Umbilical cord (tissue), 1 donor: ENCODE measurements at regions not wholly inside any gene's neighbourhood (a gene's known extent, or its start where the extent isn't known, plus 50 kb on each side); places are given as distances from the start of the nearest gene placed in this dataset.
"Not testable (repeated sequence)": the region's sequence is repeated elsewhere in the genome, so short reads cannot be mapped to it uniquely, and the experiment has no call there.

Experiments
- DNase-seq: peaks from one replicate; pipeline ENCODE4 v3.0.0-alpha.2; 2015; ENCODE audit warnings: low spot score

GRCh38 chr13:80742033-80742432 is 401.1 kb upstream of the SPRY2 start:
- no peak for DNase-seq

GRCh38 chr13:80740071-80740470 is 399.1 kb upstream of the SPRY2 start:
- no peak for DNase-seq

- no peak for DNase-seq
These were observed 396.6 kb upstream of the SPRY2 start for GRCh38 chr13:80737513-80737912.

- DNase-seq = no peak
These were observed 386.5 kb upstream of the SPRY2 start for GRCh38 chr13:80727321-80727975.

- no peak for DNase-seq
These were observed 385.9 kb upstream of the SPRY2 start for GRCh38 chr13:80726868-80727267.

GRCh38 chr13:80721689-80722088 is 380.8 kb upstream of the SPRY2 start:
- no peak for DNase-seq

- no peak for DNase-seq
These were observed 378.0 kb upstream of the SPRY2 start for GRCh38 chr13:80718970-80719369.

- no peak for DNase-seq
These were observed 376.9 kb upstream of the SPRY2 start for GRCh38 chr13:80717776-80718175.

GRCh38 chr13:80716610-80717081 is 375.7 kb upstream of the SPRY2 start:
- peak; percentile 18 for DNase-seq

GRCh38 chr13:80712026-80712425 is 371.1 kb upstream of the SPRY2 start:
- DNase-seq = no peak

GRCh38 chr13:80708791-80709190 is 367.9 kb upstream of the SPRY2 start:
- no peak for DNase-seq

GRCh38 chr13:80707000-80707983 is 366.4 kb upstream of the SPRY2 start:
- no peak for DNase-seq

GRCh38 chr13:80706164-80706471 is 365.2 kb upstream of the SPRY2 start:
- no peak for DNase-seq

- no peak for DNase-seq
These were observed 364.6 kb upstream of the SPRY2 start for GRCh38 chr13:80705371-80706163.

GRCh38 chr13:80704369-80704768 is 363.4 kb upstream of the SPRY2 start:
- no peak for DNase-seq

GRCh38 chr13:80695841-80696240 is 354.9 kb upstream of the SPRY2 start:
- DNase-seq = no peak

GRCh38 chr13:80691814-80692213 is 350.9 kb upstream of the SPRY2 start:
- not testable (repeated sequence) for DNase-seq

GRCh38 chr13:80690208-80690607 is 349.3 kb upstream of the SPRY2 start:
- DNase-seq = no peak

- no peak for DNase-seq
These were observed 347.7 kb upstream of the SPRY2 start for GRCh38 chr13:80688593-80688992.

- no peak for DNase-seq
These were observed 345.0 kb upstream of the SPRY2 start for GRCh38 chr13:80685942-80686341.

GRCh38 chr13:80684217-80684991 is 343.5 kb upstream of the SPRY2 start:
- no peak for DNase-seq
